SK-N-SH (cell line): ENCODE measurements at regions not wholly inside any gene's neighbourhood (a gene's known extent, or its start where the extent isn't known, plus 50 kb on each side); places are given as distances from the start of the nearest gene placed in this dataset.

Source experiments
- CTCF ChIA-PET: fragments of 300-600, 350-600 bp; formaldehyde crosslinking; extraction: SDS; loops from one replicate; lab custom pipeline; 2021; lab: Yijun Ruan, JAX
- POLR2A ChIA-PET: fragments of 350-600 bp; sonication (Branson Sonifier 250); formaldehyde crosslinking; extraction: SDS; loops from one replicate; lab custom pipeline; 2020; ENCODE audit warnings: antibody characterized with exemption, inconsistent platforms; lab: Yijun Ruan, JAX
- DNase-seq: peaks from one replicate; pipeline ENCODE4 v3.0.0; 2012
- H2AFZ ChIP-seq: fragments of 200-600 bp; sonication (generic); 2 replicates; pipeline ENCODE4 v1.8.1; 2016; ENCODE audit warnings: antibody characterized with exemption, mild to moderate bottlenecking, low read depth
- H3F3A ChIP-seq: fragments of 200-600 bp; sonication (generic); replicated peaks from 2 replicates; pipeline ENCODE3; 2016; ENCODE audit warnings: antibody characterized with exemption, mild to moderate bottlenecking; ENCODE audit not compliant: insufficient read depth
- H3K27ac ChIP-seq, 2 experiments: fragments of 200-500 bp in 1 of 2; fragments of 200-600 bp in 1 of 2; sonication (Bioruptor generic) in 1 of 2; sonication (generic), shearing (Covaris generic) in 1 of 2; 2 replicates each; pipeline versions ENCODE4 v1.5.1 to v1.6.1; 2014 to 2016; ENCODE audit warnings: low read depth in 2 of 2, inconsistent platforms in 1 of 2, low read length in 1 of 2, mild to moderate bottlenecking in 1 of 2, mixed read lengths in 1 of 2
- H3K27me3 ChIP-seq: fragments of 200-600 bp; sonication (generic), shearing (Covaris generic); 2 replicates; pipeline ENCODE4 v1.6.1; 2016; ENCODE audit warnings: mixed run types; ENCODE audit not compliant: insufficient read depth
- H3K36me3 ChIP-seq, 2 experiments: fragments of 200-500 bp in 1 of 2; fragments of 200-600 bp in 1 of 2; sonication (Bioruptor generic) in 1 of 2; sonication (generic) in 1 of 2; replicated peaks in 1 of 2; 2 replicates each; pipeline versions ENCODE3 to v1.5.1; 2014 to 2016; ENCODE audit warnings: low read length in 1 of 2, mild to moderate bottlenecking in 1 of 2; ENCODE audit not compliant: insufficient read depth in 2 of 2, control insufficient read depth in 1 of 2
- H3K4me1 ChIP-seq, 2 experiments: fragments of 200-500 bp in 1 of 2; fragments of 200-600 bp in 1 of 2; sonication (Bioruptor generic) in 1 of 2; sonication (generic), shearing (Covaris generic) in 1 of 2; 2 replicates each; pipeline versions ENCODE4 v1.5.1 to v1.6.1; 2014 to 2016; ENCODE audit warnings: low read depth in 1 of 2, low read length in 1 of 2, mixed run types in 1 of 2; ENCODE audit not compliant: insufficient read depth in 2 of 2, control insufficient read depth in 1 of 2
- H3K4me2 ChIP-seq: fragments of 200-600 bp; sonication (generic), shearing (Covaris generic); 2 replicates; pipeline ENCODE4 v1.6.1; 2017; ENCODE audit warnings: mixed run types
- H3K4me3 ChIP-seq, 2 experiments: fragments of 200-500 bp in 1 of 2; fragments of 200-600 bp in 1 of 2; sonication (Bioruptor generic) in 1 of 2; sonication (generic), shearing (Covaris generic) in 1 of 2; 2 replicates each; pipeline versions ENCODE4 v1.5.1 to v1.8.1; 2014 to 2016; ENCODE audit warnings: low read depth in 2 of 2, inconsistent platforms in 1 of 2, low read length in 1 of 2, mild to moderate bottlenecking in 1 of 2, mixed read lengths in 1 of 2, moderate library complexity in 1 of 2
- H3K79me2 ChIP-seq: fragments of 200-600 bp; sonication (generic); 2 replicates; pipeline ENCODE4 v1.8.1; 2017; ENCODE audit warnings: mild to moderate bottlenecking; ENCODE audit not compliant: insufficient read depth
- H3K9ac ChIP-seq: fragments of 200-600 bp; sonication (generic); 2 replicates; pipeline ENCODE4 v1.6.1; 2017; ENCODE audit warnings: mixed run types
- H3K9me2 ChIP-seq: fragments of 200-600 bp; sonication (generic); 2 replicates; pipeline ENCODE4 v1.6.1; 2017; ENCODE audit warnings: mixed run types
- H3K9me3 ChIP-seq: fragments of 200-600 bp; sonication (generic); 2 replicates; pipeline ENCODE4 v1.6.1; 2017; ENCODE audit warnings: mixed run types, mild to moderate bottlenecking, moderate library complexity
- H4K20me1 ChIP-seq: fragments of 200-600 bp; sonication (generic); 2 replicates; pipeline ENCODE4 v1.6.1; 2017; ENCODE audit warnings: mild to moderate bottlenecking, mixed run types; ENCODE audit not compliant: insufficient read depth
- CHD2 ChIP-seq: fragments of 150-350 bp; IDR thresholded peaks from 2 replicates; pipeline ENCODE4 v1.6.1; 2018; ENCODE audit warnings: low read length; ENCODE audit not compliant: partially characterized antibody
- ELF1 ChIP-seq: IDR thresholded peaks from 2 replicates; pipeline ENCODE4 v1.4.0; 2012
- EZH2phosphoT487 ChIP-seq: fragments of 200-600 bp; sonication (generic); IDR thresholded peaks from 2 replicates; pipeline ENCODE4 v1.6.1; 2017; ENCODE audit warnings: low read depth, mixed run types, mild to moderate bottlenecking, antibody characterized with exemption, moderate library complexity, borderline replicate concordance
- FOSL2 ChIP-seq: IDR thresholded peaks from 2 replicates; pipeline ENCODE4 v1.4.0; 2012; ENCODE audit warnings: low read depth, mild to moderate bottlenecking, moderate library complexity, borderline replicate concordance
- FOXJ3 ChIP-seq: sonication (generic); formaldehyde crosslinking; IDR thresholded peaks from 2 replicates; pipeline ENCODE4 v1.5.1; 2020; ENCODE audit warnings: mild to moderate bottlenecking, missing genetic modification reagents
- NFIC ChIP-seq: IDR thresholded peaks from 2 replicates; pipeline ENCODE4 v1.4.0; 2012; ENCODE audit warnings: borderline replicate concordance
- POLR2AphosphoS5 ChIP-seq: IDR thresholded peaks from 2 replicates; pipeline ENCODE4 v1.6.1; 2012; ENCODE audit warnings: low read depth, low read length
- RFX5 ChIP-seq: IDR thresholded peaks from 2 replicates; pipeline ENCODE4 v1.6.1; 2012; ENCODE audit warnings: mild to moderate bottlenecking, improper control_type of control experiment, low read length
- RXRA ChIP-seq: IDR thresholded peaks from 2 replicates; pipeline ENCODE4 v1.4.0; 2012; ENCODE audit warnings: low read depth, mild to moderate bottlenecking, borderline replicate concordance
- SMC3 ChIP-seq: IDR thresholded peaks from 2 replicates; pipeline ENCODE4 v1.6.1; 2012; ENCODE audit warnings: low read depth, low read length, improper control_type of control experiment
- TAF1 ChIP-seq: IDR thresholded peaks from 2 replicates; pipeline ENCODE4 v1.6.1; 2012; ENCODE audit warnings: low read depth, mild to moderate bottlenecking, low read length, moderate library complexity, borderline replicate concordance
- TCF12 ChIP-seq: IDR thresholded peaks from 2 replicates; pipeline ENCODE4 v1.4.0; 2012
- WGBS: methylation state at CpG from one replicate; pipeline ENCODE4 v1.1.6; 2017; ENCODE audit warnings: low lambda C conversion rate; 5-methylcytosine and 5-hydroxymethylcytosine counted together
- TF ChIP-seq, protein P1 (sequence below): fragments of 150-350 bp; IDR thresholded peaks from 2 replicates; pipeline ENCODE4 v1.6.1; 2016; ENCODE audit warnings: mild to moderate bottlenecking, low read depth, low read length
- TF ChIP-seq, protein P2 (sequence below): IDR thresholded peaks from 2 replicates; pipeline ENCODE4 v1.4.0; 2012; ENCODE audit warnings: low read depth, borderline replicate concordance
- TF ChIP-seq, protein P3 (sequence below): fragments of 200-600 bp; sonication (generic); IDR thresholded peaks from 2 replicates; pipeline ENCODE4 v1.6.1; 2017; ENCODE audit warnings: antibody characterized with exemption, mild to moderate bottlenecking, moderate library complexity

DNA sequence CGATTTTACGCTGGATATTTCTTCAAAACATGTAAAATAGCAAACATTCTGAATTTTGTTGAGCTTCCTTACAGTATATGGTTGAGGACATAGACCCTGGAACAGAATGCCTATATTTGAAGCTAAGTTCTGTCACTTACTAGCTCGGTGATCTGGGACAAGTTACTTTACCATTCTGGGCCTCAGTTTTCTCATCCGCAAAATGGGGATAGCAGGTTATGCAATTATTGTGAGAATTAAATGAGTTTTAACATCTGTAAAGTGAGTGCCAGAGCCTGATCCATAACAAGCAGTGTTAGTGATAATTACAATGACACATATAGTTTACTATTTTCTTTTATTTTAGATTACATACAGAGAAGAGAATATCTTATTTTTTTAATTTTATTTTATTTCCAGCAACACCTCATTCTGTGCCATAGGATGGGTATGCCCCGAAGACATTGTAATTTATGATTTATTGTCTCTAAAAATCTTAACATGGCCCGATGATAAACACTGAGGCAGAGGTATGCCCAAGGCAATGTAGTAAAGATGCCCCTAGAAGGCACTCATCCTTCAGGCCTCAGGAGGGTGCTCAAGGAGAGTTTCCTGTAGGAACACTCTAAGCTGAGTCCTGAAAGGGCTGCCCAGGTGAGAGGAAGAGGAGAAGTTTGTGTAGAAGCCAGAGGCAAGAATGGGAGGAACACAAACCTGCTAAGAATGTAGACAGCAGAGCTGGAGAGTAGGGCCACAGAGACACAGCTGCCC lies 250.9 kb downstream of the BCL11A start:
- no peak for TF ChIP-seq CHD2
- no peak for TF ChIP-seq SMC3
- no peak for TF ChIP-seq TCF12
- no peak for TF ChIP-seq EZH2phosphoT487
- no peak for TF ChIP-seq POLR2AphosphoS5
- Histone ChIP-seq H3K79me2 (no peaks in the 10 kb centered on the region), H3K27me3 (no peaks in the 10 kb centered on the region), H3K4me3 (no peak overlapping the region), H3K9me2 (no peaks in the 10 kb centered on the region), H3K27ac (no peak overlapping the region), H3K4me2 (no peak overlapping the region), H3K4me1 (no peaks in the 10 kb centered on the region; a peak in 1 of 4 replicates), H3K36me3 (no peaks in the 10 kb centered on the region), H2AFZ (no peak overlapping the region), H4K20me1 (no peaks in the 10 kb centered on the region), H3K9ac (no peak overlapping the region), H3K9me3 (no peaks in the 10 kb centered on the region), H3F3A (no peaks in the 10 kb centered on the region)
- CTCF ChIA-PET = no interaction called here
- POLR2A ChIA-PET = no interaction called here
- 30% methylated on average over 6 of the region's 6 CpGs for WGBS
- DNase-seq = no peak

DNA sequence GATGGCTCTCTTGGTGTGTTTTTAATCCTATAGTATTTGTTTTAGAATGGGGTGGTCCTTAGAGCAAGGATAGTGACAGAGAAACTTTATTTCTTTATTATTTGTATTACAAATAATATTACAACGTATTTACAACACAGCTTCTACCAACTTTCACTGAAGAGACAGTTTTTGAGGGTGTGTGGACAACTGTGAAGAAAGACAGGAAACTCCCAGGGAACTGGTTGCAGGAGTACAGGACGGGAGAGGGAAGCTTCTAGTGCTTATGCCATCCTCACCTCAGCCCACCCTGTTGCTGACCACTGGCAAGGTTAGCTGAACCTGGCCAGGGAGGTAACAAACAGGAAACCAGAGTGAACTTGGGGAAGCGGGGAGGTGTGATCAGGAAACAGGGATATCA lies 251.7 kb downstream of the BCL11A start:
- 18% methylated on average over 3 of the region's 3 CpGs for WGBS

More for the DNA sequence above, 251.7 kb downstream of the BCL11A start:
- Histone ChIP-seq H3K4me2 (no peak overlapping the region), H3K9me3 (no peaks in the 10 kb centered on the region), H3K27me3 (no peaks in the 10 kb centered on the region), H3K36me3 (no peaks in the 10 kb centered on the region), H4K20me1 (no peaks in the 10 kb centered on the region), H3K9me2 (no peaks in the 10 kb centered on the region)
- ChIA-PET CTCF (interaction anchor here (1.0 kb wide), 1 partner anchor 211 kb away, joined by 3 read pairs; no protein-coding TSS in a partner anchor), POLR2A (no interaction called here)
- TF ChIP-seq RFX5 (no peak), FOXJ3 (CRISPR knock-in tag) (no peak), FOSL2 (no peak), TCF12 (no peak), EZH2phosphoT487 (no peak), ELF1 (no peak), RXRA (no peak), TAF1 (no peak), NFIC (no peak), SMC3 (no peak)
- TF ChIP-seq, protein P1, sequence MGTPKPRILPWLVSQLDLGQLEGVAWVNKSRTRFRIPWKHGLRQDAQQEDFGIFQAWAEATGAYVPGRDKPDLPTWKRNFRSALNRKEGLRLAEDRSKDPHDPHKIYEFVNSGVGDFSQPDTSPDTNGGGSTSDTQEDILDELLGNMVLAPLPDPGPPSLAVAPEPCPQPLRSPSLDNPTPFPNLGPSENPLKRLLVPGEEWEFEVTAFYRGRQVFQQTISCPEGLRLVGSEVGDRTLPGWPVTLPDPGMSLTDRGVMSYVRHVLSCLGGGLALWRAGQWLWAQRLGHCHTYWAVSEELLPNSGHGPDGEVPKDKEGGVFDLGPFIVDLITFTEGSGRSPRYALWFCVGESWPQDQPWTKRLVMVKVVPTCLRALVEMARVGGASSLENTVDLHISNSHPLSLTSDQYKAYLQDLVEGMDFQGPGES = no peak
- TF ChIP-seq, protein P2, sequence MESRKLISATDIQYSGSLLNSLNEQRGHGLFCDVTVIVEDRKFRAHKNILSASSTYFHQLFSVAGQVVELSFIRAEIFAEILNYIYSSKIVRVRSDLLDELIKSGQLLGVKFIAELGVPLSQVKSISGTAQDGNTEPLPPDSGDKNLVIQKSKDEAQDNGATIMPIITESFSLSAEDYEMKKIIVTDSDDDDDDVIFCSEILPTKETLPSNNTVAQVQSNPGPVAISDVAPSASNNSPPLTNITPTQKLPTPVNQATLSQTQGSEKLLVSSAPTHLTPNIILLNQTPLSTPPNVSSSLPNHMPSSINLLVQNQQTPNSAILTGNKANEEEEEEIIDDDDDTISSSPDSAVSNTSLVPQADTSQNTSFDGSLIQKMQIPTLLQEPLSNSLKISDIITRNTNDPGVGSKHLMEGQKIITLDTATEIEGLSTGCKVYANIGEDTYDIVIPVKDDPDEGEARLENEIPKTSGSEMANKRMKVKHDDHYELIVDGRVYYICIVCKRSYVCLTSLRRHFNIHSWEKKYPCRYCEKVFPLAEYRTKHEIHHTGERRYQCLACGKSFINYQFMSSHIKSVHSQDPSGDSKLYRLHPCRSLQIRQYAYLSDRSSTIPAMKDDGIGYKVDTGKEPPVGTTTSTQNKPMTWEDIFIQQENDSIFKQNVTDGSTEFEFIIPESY = no peak
- TF ChIP-seq, protein P3, sequence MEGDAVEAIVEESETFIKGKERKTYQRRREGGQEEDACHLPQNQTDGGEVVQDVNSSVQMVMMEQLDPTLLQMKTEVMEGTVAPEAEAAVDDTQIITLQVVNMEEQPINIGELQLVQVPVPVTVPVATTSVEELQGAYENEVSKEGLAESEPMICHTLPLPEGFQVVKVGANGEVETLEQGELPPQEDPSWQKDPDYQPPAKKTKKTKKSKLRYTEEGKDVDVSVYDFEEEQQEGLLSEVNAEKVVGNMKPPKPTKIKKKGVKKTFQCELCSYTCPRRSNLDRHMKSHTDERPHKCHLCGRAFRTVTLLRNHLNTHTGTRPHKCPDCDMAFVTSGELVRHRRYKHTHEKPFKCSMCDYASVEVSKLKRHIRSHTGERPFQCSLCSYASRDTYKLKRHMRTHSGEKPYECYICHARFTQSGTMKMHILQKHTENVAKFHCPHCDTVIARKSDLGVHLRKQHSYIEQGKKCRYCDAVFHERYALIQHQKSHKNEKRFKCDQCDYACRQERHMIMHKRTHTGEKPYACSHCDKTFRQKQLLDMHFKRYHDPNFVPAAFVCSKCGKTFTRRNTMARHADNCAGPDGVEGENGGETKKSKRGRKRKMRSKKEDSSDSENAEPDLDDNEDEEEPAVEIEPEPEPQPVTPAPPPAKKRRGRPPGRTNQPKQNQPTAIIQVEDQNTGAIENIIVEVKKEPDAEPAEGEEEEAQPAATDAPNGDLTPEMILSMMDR = no peak
- TF ChIP-seq, all 33 proteins: peak for 0
- Histone ChIP-seq H3F3A (no peaks in the 10 kb centered on the region), H3K79me2 (no peaks in the 10 kb centered on the region), H3K27ac (no peak overlapping the region), H3K9ac (no peak overlapping the region), H3K4me3 (no peak overlapping the region), H2AFZ (no peak overlapping the region), H3K4me1 (no peaks in the 10 kb centered on the region; a peak in 1 of 4 replicates)
- DNase-seq = no peak
